AG20443 (cell line): ENCODE measurements at regions not wholly inside any gene's neighbourhood (a gene's known extent, or its start where the extent isn't known, plus 50 kb on each side); places are given as distances from the start of the nearest gene placed in this dataset.
"Not testable (repeated sequence)": the region's sequence is repeated elsewhere in the genome, so short reads cannot be mapped to it uniquely, and the experiment has no call there.

Experiments used
- DNase-seq: peaks from one replicate; pipeline ENCODE4 v3.0.0; 2012; ENCODE audit warnings: low spot score, mixed read lengths

DNA sequence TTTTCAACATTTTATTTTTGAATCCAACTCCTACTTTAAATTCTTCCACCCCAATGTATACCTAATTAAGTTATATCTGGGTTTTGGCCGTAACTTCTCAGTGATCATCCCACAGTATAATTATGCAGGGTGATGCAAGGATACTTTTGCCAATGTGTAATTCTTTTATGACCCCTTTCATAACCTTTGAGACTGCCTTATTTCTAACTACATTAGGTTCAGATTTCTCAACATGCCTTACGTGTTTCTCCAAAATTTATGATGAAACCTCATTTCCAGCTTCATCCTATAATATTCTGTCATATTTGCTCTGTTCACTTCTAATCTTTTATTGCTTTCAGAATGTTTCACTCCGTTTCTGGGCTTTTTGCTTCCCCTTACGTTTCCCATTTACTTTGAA is 1229.6 kb upstream of the ALCAM start:
- no peak for DNase-seq

DNA sequence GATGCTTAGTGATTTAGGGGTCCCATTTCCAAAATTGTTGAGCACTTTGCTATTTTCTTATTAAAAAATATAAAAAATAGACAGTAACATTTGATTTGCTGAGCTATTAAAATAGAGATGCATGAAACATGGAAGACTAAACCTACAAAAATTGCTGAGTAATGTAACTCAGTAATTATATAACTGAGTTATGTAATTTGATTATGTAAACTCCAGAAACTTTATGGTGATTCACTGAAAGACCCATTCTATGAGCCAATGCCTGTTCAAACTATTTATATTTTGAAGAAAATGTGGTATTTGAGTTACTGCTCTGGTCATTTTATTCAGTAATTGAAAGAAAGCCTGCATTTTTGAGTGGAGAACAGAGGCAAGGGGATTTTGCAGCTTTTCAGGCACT is 1221.5 kb upstream of the ALCAM start:
- no peak for DNase-seq

DNA sequence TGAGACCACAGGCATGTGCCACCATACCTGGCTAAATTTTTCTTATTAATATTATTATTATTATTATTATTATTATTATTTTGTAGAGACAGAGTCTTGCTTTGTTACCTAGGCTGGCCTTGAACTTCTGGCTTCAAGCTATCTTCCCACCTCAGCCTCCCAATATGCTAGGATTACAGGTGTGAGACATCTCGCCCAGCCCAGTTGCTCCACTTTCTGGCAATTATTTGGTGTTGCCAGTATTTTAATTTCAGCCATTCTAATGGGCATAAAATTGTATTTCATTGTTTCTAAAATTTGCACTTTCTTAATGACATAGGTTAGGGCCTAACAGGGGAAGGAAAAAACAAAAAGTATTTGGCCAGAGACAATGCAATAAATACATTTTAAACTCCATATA is 1217.6 kb upstream of the ALCAM start:
- no peak for DNase-seq

DNA sequence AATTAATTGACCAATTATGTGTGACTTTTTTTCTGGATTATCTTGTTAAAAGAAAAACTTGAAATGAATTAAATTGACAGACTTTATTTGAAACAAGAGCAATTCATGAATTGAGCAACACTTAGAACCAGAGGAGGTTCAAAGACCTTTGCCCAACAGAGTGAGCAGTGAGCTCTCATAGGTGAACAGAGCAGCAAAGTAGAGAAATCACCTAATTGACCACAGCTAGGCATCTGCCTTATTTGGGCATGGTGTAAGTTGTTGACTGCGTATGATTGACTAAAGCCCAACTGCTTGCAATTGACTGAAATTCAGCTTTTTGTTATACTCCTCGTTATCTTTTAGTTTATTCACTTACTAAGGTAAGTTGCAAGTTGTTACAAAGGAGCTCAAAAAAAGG is 1216.0 kb upstream of the ALCAM start:
- no peak for DNase-seq

DNA sequence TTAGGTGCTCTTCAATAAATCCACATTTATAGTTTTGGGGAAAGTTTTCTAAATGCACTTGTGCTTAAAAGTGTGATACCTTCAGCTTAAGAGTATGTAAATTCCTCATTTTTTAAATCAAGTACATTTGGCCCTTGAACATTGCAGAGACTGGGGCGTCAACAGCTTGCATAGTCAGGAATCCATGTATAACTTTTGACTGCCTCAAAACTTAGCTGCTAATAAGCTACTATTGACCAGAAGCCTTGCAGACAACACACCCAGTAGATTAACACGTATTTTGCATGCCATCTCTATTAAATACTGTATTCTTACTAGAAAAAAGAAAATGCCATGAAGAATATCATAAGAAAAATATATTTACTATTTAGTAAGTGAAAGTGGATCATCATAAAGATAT is 1211.8 kb upstream of the ALCAM start:
- DNase-seq: no peak

DNA sequence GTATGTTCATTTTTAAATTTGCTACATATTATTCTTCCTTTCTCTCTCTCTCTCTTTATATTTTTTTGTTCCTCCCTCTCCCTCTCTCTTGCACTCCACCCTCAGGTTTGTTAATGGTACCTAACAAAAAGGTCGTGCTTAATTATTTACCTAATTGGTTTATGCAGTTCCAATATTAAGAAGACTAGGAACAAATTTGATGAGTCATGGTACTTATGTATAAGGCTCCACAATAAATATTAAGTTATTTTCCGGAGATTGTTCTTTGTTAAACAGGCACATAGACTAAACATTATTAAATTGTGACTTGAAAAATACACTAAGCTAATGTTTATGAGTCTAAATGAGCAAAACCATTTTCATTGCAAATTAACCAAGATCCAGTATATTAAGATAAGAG is 1200.8 kb upstream of the ALCAM start:
- DNase-seq: no peak

DNA sequence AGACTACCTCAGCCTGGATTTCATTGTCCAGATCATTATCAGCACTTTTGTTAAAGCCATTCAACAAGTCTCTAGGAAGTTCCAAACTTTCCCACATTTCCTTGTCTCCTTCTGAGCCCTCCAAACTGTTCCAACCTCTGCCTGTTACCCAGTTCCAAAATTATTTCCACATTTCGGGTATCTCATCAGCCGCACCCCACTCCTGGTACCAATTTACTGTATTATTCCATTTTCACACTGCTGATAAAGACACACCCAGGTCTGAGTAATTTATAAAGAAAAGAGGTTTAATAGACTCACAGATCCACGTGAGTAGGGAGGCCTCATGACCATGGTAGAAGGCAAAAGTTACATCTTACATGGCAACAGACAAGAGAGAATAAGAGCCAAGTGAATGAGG is 1198.3 kb upstream of the ALCAM start:
- DNase-seq: no peak

DNA sequence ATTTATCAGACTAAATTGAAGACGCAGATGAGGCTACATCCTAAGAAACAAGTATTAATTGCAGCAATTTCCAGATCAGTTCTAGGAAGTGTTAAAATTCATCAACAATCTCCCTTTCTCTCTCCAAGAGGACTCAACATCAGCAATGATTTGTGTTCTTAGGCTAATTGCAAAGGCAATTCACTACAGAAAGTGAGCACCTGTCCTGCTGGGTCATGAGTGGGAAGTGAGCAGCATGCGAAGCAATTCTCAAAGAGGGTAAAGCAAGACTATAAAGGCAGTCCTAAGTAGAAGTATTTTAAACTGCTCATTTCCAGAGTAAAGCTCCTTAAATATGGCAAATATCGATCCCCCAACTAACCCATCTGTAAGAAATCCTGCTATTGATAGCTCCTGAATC is 1191.0 kb upstream of the ALCAM start:
- DNase-seq: no peak

DNA sequence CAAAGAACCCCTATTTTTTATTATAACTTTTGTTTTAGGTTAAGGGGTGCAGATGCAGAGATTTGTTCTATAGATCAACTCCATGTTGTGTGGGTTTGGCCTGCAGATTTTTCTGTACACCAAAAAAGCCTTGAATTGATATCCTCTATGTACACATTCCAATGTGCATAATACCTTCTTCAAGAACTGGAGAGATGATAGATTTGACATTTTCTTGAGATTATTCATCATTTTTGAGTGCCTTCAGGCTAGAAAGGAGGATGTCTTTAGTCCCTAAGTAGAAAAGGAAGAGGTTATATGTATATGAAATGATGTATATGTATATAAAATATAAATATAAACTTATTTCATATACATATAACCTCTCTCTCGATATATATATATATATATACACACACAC is 1190.0 kb upstream of the ALCAM start:
- no peak for DNase-seq

DNA sequence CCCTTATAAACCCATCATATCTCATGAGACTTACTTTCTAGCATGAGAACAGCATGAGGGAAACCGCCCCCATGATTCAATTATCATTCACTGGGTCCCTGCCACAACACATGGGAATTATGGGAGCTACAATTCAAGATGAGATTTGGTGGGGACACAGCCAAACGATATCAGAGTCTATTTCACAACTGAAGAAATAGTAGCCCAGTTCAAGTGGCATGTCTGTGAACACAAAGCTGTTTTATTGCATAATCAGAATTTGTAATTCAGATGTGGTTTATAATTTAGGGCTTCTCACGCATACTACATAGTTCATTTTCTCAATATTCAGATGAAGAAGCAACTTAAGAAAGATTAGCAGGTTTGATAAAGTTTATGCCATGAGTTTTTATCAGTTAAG is 1188.0 kb upstream of the ALCAM start:
- DNase-seq: no peak

DNA sequence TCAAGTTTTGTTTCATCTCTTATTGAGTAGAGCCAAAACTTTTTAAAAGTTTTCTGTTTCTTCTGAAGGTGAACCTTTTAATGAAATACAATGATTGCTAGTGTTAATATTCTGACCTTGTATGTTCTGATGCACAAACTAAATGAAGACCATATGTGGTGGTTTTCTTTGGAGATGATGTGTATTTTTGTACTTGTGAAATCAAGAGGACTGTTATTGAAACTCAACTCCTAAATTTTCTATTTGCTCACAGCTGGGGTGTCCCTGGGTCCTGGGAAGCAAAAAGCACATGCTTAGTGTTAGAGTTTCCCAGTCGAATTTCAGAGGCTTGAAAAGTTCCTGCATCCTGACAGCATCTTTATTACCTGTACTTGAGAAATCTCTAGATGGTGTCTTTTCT is 1185.8 kb upstream of the ALCAM start:
- DNase-seq: no peak

DNA sequence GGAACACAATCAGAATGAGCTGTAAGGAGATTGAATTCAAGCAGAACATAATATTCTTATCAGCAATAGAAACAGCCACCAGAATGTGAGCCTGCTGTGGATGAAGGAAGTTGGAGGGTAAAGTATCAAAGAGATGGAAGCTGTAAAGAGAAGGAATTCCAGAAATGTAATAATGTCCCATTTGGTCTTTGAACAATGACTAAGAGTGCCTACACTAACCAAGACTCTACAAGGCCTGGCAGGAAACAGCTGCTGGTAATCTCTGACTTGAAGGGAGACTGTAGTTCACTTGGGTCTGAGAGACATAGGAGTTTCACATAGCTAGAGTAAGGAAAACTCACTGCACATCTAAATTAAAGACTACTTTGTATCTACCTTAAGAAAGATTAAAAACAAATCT is 1176.0 kb upstream of the ALCAM start:
- DNase-seq: no peak

DNA sequence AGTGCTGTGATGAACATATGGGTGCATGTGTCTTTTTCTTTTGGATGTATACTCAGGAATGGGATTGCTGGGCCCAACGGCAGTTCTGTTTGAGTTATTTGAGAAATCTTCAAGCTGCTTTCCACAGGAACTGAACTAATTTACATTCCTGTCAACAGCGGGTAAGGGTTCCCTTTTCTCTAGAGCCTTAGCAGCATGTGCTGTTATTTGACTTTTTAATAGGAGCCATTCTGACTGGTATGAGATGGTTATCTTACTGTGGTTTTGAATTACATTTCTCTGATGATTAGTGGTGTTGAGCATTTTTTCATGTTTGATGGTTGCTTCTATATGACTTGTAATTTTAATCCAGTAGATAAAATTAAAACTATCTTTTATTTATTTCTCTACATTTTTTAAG is 1168.6 kb upstream of the ALCAM start:
- DNase-seq: no peak

DNA sequence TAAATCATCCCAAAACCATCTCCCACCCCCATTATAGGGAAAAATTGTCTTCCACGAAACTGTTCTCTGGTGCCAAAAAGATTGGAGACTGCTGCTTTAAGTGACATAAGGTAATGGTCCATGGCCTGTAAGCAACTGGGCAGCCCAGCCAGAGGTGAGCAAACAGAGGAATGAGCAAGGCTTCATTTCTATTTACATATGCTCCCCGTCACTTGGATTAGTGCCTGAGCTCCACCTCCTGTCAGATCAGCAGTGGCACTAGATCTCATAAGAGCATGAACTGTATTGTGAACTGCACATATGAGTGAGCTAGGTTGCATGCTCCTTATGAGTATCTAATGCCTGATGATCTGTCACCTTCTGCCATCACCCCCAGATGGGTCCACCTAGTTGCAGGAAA is 1159.8 kb upstream of the ALCAM start:
- DNase-seq: no peak

DNA sequence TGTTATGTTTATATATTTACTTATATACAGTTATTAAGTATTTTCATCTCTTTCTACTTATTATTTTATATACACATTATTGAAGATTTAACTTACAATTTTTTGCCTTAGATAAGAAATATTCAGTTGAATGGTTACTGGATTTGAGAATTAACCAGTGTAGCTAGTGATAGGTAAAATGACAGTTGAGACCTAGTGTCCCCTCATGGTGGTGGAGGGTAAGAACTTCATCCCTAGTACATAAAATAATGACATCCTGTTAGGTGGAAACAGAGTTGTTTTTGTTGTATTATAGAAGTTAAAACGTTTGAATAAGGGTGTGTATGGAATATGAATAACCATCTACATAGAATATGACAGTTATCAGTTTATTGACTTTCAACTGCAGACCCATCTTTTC is 1152.4 kb upstream of the ALCAM start:
- no peak for DNase-seq

DNA sequence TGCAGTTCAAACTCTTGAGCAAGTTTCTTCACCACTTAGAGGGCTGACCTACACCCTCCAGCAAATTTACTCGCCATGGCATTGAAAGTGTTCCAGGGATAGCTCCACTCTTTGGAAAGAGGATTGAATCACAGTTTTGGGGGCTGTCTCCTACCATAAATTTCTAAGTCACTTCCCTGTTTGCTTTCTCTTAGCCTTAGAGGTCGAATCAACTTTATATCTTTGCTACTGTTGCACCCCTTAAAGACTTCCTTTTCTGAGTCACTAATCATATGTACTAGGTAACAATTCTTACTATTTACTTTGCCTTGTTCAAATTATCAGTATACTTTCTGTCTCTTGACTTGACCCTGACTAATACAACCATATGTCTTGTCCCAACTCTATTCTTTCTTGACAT is 1151.8 kb upstream of the ALCAM start:
- no peak for DNase-seq

DNA sequence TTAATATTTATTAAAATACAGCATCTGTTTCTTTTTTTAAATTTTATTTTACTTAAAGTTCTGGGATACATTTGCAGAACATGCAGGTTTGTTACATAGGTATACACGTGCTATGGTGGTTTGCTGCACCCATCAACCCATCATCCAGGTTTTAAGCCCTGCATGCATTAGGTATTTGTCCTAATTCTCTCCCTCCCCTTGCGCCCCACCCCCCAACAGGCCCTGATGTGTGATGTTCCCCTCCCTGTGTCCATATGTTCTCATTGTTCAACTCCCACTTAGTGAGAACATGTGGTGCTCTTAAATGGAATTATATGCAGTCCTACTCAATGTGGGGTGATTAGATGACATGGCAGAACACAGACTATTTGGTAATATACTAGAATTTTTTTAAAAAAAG is 1147.7 kb upstream of the ALCAM start:
- not testable (repeated sequence) for DNase-seq

DNA sequence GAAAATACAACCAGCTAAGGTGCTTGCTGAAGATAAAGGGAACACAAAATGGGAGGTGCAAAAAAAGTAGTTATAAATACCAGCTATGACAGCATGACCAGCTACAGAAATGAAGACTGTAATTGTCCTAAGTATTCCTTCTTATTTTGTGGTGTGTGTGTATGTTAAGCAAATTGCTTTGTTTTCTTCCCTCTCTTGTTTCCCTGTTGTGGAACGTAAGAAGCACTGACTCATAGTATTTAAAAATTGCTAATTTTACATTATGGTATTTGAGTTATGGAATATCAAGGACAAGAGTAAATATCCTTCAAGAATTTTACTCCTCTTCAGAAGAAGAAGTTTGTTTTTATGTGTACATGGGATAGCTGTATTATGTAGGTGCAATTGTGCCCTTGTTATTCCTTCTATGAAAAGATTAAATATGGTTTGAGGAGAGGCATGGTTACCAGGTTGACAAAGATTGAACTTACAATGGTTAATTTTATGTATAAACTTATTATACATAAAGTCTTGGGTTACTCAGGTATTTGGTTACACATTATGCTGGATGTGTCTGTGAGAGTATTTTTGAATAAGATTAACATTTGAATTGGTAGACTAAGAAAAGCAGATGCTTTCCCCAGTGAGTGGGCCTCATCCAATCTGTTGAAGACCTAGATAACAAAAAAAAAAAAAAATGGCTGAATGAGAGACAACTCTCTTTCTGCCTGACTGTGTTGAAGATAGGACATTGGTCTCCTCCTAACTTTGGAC is 1132.1 kb upstream of the ALCAM start:
- no peak for DNase-seq

DNA sequence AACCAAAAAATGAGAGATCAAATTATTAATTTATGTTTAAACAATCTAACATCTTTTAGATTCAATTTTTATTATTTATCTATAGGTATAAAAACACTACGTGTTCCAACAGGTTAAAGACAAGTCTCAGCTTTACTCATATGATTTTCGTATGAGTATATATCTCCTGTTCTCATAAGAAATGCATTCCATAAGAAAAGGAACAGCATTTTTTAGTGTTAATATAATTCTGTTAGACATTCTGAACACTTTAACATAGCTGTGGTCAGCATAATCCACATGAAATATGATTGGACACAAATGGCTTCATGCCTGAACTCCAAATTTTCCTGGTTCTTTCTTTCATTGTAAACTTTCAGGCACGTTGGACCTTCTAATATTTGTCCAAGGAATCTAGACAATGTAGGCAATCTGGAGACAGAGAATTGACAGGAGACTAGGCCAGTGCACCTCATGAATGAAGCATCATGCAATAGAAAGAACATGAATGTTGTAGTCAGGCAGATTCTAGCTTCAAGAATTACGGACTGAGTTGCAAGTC is 1122.0 kb upstream of the ALCAM start:
- no peak for DNase-seq

DNA sequence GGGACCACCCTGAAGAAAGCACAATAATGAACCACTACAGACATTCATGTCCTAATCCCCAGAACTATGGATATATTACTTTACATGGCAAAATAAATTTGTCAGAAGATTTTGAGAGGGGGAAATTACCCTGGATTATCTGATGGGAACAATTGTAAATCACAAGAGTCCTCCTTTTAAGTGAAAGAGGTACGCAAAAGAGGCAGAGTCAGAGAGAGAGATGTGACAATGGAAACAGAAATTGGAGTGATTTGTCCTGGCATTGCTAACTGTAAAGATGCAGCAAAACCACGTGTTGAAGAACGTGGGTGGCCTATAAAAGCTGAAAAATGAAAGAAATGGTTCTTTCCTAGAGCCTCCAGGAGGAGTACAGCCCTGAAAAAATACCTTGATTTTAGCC is 1121.4 kb upstream of the ALCAM start:
- no peak for DNase-seq

DNA sequence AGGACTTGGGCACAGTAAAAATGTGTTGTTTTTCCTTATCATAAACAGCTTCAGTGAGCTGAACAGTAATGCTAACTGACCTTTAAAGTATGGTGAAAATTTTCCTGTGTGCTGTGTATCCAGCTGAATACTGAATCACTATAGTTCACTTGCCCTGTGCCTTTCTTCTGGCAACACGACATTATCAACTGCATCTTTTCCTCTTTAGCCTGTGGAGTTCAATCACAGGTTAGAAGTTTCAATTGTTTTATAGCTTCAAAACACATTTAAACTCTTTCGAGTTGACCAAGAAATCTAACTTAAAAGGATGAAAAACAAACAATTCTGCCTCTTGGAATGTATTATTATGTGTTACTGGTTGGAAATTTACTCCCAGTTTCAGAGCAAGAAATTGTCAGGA is 1120.7 kb upstream of the ALCAM start:
- no peak for DNase-seq

DNA sequence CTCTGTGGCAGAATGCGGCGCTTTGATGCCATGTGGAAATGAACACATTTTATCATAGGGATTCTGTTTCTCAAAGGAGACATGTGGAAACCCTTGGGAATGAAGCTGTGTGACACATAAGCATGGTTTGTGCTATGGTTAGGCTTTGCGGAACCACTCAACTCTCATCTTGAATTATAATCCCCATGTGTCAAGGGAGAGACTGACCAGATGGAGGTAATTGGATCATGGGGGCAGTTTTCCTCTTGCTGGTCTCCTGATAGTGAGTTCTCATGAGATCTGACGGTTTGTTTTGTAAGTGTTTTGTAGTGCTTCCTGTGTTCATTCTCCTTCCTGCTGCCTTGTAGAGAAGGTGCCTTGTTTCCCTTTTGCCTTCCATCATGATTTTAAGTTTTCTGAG is 1109.2 kb upstream of the ALCAM start:
- DNase-seq: no peak

DNA sequence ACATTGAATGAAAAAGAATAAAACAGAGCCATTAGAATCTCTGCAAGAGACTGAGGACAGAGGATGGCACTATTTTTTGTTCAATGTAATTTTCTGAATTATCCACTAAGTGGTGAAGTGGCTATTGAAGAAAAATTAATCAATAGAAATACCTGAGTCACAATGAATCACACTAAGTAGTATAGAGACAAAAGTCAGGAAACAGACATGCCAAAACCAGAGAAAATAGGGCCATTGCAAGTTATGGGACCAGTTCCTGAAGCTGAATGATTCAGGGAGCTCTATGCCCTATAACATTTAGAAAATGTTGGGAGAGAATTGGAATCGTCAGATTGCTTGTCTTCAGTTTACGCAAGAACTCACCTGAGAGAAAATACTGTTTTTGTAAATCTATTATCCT is 1103.2 kb upstream of the ALCAM start:
- DNase-seq: no peak

DNA sequence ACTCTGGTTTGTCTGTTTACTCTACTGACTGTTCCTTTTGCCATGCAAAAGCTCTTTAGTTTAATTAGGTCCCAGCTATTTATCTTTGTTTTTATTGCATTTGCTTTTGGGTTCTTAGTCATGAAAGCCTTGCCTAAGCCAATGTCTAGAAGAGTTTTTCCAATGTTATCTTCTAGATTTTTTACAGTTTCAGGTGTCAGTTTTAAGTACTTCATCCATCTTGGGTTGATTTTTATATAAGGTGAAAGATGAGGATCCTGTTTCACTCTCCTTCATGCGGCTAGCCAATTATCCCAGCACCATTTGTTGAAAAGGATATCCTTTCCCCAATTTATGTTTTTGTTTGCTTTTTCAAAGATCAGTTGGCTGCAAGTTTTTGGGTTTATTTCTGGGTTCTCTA is 1100.5 kb upstream of the ALCAM start:
- DNase-seq: not testable (repeated sequence)
